ENCODE measurements at regions not wholly inside any gene's neighbourhood (a gene's known extent, or its start where the extent isn't known, plus 50 kb on each side); places are given as distances from the start of the nearest gene placed in this dataset.
"Not testable (repeated sequence)": the region's sequence is repeated elsewhere in the genome, so short reads cannot be mapped to it uniquely, and the experiment has no call there.

GRCh38 chr13:38239874-38240273 lies 109.8 kb upstream of the UFM1 start:
- no peak for DNase-seq
- H3K4me3 ChIP-seq = no peak overlapping the region
- intact Hi-C loops (cut with DNase I) = no loop called here
- TF ChIP-seq POLR2A (IDR thresholded peaks at IDR 0.05) (no peak), CTCF (IDR thresholded peaks at IDR 0.05) (no peak), EP300 (IDR thresholded peaks at IDR 0.05) (no peak)
- no peak overlapping the region for H3K27ac ChIP-seq
- no peaks in the 10 kb centered on the region for H3K9me3 ChIP-seq
- H3K36me3 ChIP-seq = no peaks in the 10 kb centered on the region
- H3K4me1 ChIP-seq (ENCODE audit: insufficient read depth) = no peaks in the 10 kb centered on the region
- no peaks in the 10 kb centered on the region for H3K27me3 ChIP-seq

- Histone ChIP-seq H3K27me3 (no peaks in the 10 kb centered on the region), H3K27ac (no peak overlapping the region), H3K4me1 (ENCODE audit: insufficient read depth) (no peaks in the 10 kb centered on the region), H3K36me3 (no peaks in the 10 kb centered on the region), H3K4me3 (no peak overlapping the region), H3K9me3 (no peaks in the 10 kb centered on the region)
- intact Hi-C loops (cut with DNase I) = no loop called here
- DNase-seq = no peak
- WGBS, 3 donors = 77 to 85% (median 80%) methylated on average over 2 of the region's 2 CpGs
- TF ChIP-seq POLR2A (IDR thresholded peaks at IDR 0.05) = no peak
- TF ChIP-seq EP300 (IDR thresholded peaks at IDR 0.05) = no peak
- no peak for TF ChIP-seq CTCF (IDR thresholded peaks at IDR 0.05)
Measured at GRCh38 chr13:38228322-38228721, 121.3 kb upstream of the UFM1 start.

GRCh38 chr13:38226496-38226895 lies 123.2 kb upstream of the UFM1 start:
- Histone ChIP-seq H3K4me1 (ENCODE audit: insufficient read depth) (no peaks in the 10 kb centered on the region), H3K27me3 (no peaks in the 10 kb centered on the region), H3K9me3 (no peaks in the 10 kb centered on the region), H3K36me3 (no peaks in the 10 kb centered on the region), H3K27ac (no peak overlapping the region), H3K4me3 (no peak overlapping the region)
- intact Hi-C loops (cut with DNase I) = no loop called here
- DNase-seq = no peak
- TF ChIP-seq EP300 (IDR thresholded peaks at IDR 0.05) (no peak), POLR2A (IDR thresholded peaks at IDR 0.05) (no peak), CTCF (IDR thresholded peaks at IDR 0.05) (no peak)

GRCh38 chr13:38223089-38223488 lies 126.6 kb upstream of the UFM1 start:
- WGBS, 3 donors = 82 to 89% (median 84%) methylated on average over 1 of the region's 1 CpG
- Histone ChIP-seq H3K9me3 (no peaks in the 10 kb centered on the region), H3K27ac (no peak overlapping the region), H3K36me3 (no peaks in the 10 kb centered on the region), H3K4me1 (ENCODE audit: insufficient read depth) (no peaks in the 10 kb centered on the region), H3K4me3 (no peak overlapping the region), H3K27me3 (no peaks in the 10 kb centered on the region)
- DNase-seq = no peak
- no peak for TF ChIP-seq POLR2A (IDR thresholded peaks at IDR 0.05)
- TF ChIP-seq CTCF (IDR thresholded peaks at IDR 0.05) = no peak
- TF ChIP-seq EP300 (IDR thresholded peaks at IDR 0.05) = no peak
- intact Hi-C loops (cut with DNase I) = no loop called here

GRCh38 chr13:38221120-38221519 lies 128.5 kb upstream of the UFM1 start:
- WGBS, 3 donors = 96 to 97% (median 96%) methylated on average over 1 of the region's 1 CpG
- DNase-seq; H3K9me3 ChIP-seq; intact Hi-C loops (cut with DNase I); H3K4me1 ChIP-seq (ENCODE audit: insufficient read depth); H3K27ac ChIP-seq; H3K4me3 ChIP-seq; H3K27me3 ChIP-seq; H3K36me3 ChIP-seq: not testable (repeated sequence)
